Activated naive CD8-positive, alpha-beta T cell treated with anti-CD3 and anti-CD28 coated beads, Interleukin-2, amount 50 U/mL, for 24 hours (primary cell): ENCODE measurements at regions not wholly inside any gene's neighbourhood (a gene's known extent, or its start where the extent isn't known, plus 50 kb on each side); places are given as distances from the start of the nearest gene placed in this dataset.
"Not testable (repeated sequence)": the region's sequence is repeated elsewhere in the genome, so short reads cannot be mapped to it uniquely, and the experiment has no call there.

Source experiments
- ATAC-seq: fragments of 150-1000 bp; cut with Tn5 transposase; one replicate; pipeline ENCODE4 v1.10.0; 2021
- DNase-seq: peaks from one replicate; pipeline ENCODE4 v3.0.0; 2021
- H3K27ac Mint-ChIP-seq: one replicate; pipeline ENCODE4 v1.8.0; 2021; ENCODE audit warnings: mild to moderate bottlenecking, mixed read lengths
- H3K27me3 Mint-ChIP-seq: one replicate; pipeline ENCODE4 v1.8.0; 2021; ENCODE audit warnings: mixed read lengths
- H3K36me3 Mint-ChIP-seq: one replicate; pipeline ENCODE4 v1.8.0; 2021; ENCODE audit warnings: low read depth, mixed read lengths
- H3K4me1 Mint-ChIP-seq: one replicate; pipeline ENCODE4 v1.8.0; 2021; ENCODE audit warnings: mixed read lengths
- H3K4me3 Mint-ChIP-seq: one replicate; pipeline ENCODE4 v1.8.0; 2021; ENCODE audit warnings: mild to moderate bottlenecking, moderate library complexity, mixed read lengths
- H3K9me3 Mint-ChIP-seq: one replicate; pipeline ENCODE4 v1.8.0; 2021; ENCODE audit warnings: mixed read lengths

DNA sequence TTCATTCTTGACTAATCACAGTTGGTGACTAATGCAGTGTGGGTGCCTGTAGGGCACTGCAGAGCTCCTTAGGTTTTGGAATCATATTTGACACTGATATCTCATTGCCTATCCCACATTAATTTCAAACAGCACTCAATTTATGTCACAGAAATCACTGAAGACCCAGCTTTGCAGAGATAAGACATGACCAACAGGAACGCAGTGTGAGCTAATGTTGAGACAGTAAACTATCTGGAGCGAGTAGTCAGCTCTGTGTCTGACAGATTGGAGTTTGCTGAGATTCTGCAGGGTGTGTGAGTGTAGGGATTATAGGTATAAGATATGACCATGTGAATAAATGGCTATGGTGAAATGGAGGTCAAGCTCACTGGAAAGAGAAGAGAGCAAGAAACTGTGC lies 1586.1 kb upstream of the AGA start:
- Mint-ChIP-seq H3K9me3 (peaks cover 24% of the 10 kb centered on the region), H3K4me1 (no peaks in the 10 kb centered on the region), H3K27ac (no peak overlapping the region), H3K4me3 (no peak overlapping the region), H3K36me3 (no peaks in the 10 kb centered on the region), H3K27me3 (no peaks in the 10 kb centered on the region)
- DNase-seq (no peak), ATAC-seq (no peak)

- Mint-ChIP-seq H3K9me3 (peaks cover 24% of the 10 kb centered on the region), H3K4me3 (no peak overlapping the region)
- no peak for DNase-seq
Observed at GRCh38 chr4:179029683-179030082, 1587.4 kb upstream of the AGA start.

GRCh38 chr4:179040259-179040658 lies 1598.0 kb upstream of the AGA start:
- no peaks in the 10 kb centered on the region for H3K4me1 Mint-ChIP-seq
- H3K36me3 Mint-ChIP-seq = no peaks in the 10 kb centered on the region
- H3K4me3 Mint-ChIP-seq = no peak overlapping the region
- no peaks in the 10 kb centered on the region for H3K27me3 Mint-ChIP-seq
- DNase-seq (no peak), ATAC-seq (no peak)
- H3K9me3 Mint-ChIP-seq = no peaks in the 10 kb centered on the region
- no peak overlapping the region for H3K27ac Mint-ChIP-seq

More at GRCh38 chr4:179029683-179030082, 1587.4 kb upstream of the AGA start:
- Mint-ChIP-seq H3K4me1 (no peaks in the 10 kb centered on the region), H3K27me3 (no peaks in the 10 kb centered on the region), H3K36me3 (no peaks in the 10 kb centered on the region), H3K27ac (no peak overlapping the region)
- ATAC-seq = no peak

- H3K27me3 Mint-ChIP-seq = no peaks in the 10 kb centered on the region
Observed at GRCh38 chr4:179048839-179049453, 1606.7 kb upstream of the AGA start.

GRCh38 chr4:179051206-179051605 lies 1609.0 kb upstream of the AGA start:
- Mint-ChIP-seq H3K9me3 (peaks cover 11% of the 10 kb centered on the region), H3K36me3 (no peaks in the 10 kb centered on the region), H3K27ac (no peak overlapping the region), H3K4me1 (no peaks in the 10 kb centered on the region), H3K4me3 (no peak overlapping the region), H3K27me3 (no peaks in the 10 kb centered on the region)
- ATAC-seq (no peak), DNase-seq (no peak)

More at GRCh38 chr4:179048839-179049453, 1606.7 kb upstream of the AGA start:
- Mint-ChIP-seq H3K36me3 (no peaks in the 10 kb centered on the region), H3K4me3 (no peak overlapping the region), H3K4me1 (no peaks in the 10 kb centered on the region), H3K9me3 (peaks cover 13% of the 10 kb centered on the region), H3K27ac (no peak overlapping the region)
- DNase-seq = no peak
- no peak for ATAC-seq

DNA sequence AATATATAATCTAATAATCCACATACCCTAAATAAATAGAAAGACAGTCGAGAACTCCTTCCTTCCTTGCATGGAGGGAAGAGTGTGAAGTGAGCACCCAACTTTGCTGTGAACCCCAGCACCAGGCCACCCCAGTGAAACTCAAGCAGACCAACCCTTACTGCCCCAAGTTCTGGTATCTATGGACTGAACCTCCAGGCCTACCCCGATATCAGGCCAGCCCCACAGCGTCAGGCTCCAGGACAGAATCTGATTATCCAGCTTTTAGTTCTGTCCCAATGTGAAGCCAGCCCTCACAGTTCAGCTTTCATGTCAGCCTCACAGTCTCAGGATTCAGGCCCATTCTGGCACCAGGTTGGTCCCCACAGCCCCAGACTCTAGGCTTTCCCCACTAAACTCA lies 1617.2 kb upstream of the AGA start:
- no peak overlapping the region for H3K27ac Mint-ChIP-seq
- H3K36me3 Mint-ChIP-seq = no peaks in the 10 kb centered on the region
- no peak for DNase-seq
- no peaks in the 10 kb centered on the region for H3K4me1 Mint-ChIP-seq
- no peaks in the 10 kb centered on the region for H3K27me3 Mint-ChIP-seq
- ATAC-seq = no peak
- H3K9me3 Mint-ChIP-seq = peaks cover 3% of the 10 kb centered on the region
- no peak overlapping the region for H3K4me3 Mint-ChIP-seq

DNA sequence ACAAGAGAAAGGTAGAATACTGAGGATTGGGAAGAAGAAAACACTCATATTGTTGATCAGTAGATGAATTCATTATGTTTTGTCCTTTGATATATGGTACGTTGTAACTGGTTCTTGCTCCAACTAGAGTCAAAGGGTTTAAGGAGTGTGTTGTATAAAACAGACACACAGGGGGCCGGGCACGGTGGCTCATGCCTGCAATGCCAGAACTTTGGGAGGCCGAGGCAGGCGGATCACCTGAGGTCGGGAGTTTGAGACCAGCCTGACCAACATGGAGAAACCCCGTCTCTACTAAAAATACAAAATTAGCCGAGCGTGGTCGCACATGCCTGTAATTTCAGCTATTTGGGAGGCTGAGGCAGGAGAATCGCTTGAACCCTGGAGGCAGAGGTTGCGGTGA lies 1624.0 kb upstream of the AGA start:
- not testable (repeated sequence) for H3K4me1 Mint-ChIP-seq

DNA sequence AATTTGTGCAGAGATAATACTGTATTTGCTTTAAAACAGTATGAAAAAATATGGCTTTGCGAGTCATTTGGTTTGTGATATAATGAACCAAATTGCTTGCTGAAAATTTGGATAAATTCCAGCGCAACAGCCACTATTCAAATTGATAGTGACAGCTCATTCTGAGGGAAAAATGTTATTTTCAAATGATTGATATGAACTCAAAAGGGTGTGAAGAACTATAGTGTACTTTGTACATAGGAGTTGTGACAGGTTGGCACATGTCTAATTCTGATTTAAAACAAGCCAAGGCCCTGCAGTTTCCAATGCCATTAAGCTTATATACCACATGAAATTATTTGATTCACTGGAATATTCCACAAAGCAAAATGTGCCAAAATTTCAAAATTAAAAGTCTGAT lies 1628.9 kb upstream of the AGA start:
- Mint-ChIP-seq H3K4me3 (no peak overlapping the region), H3K27ac (no peak overlapping the region), H3K27me3 (no peaks in the 10 kb centered on the region), H3K9me3 (peaks cover 27% of the 10 kb centered on the region), H3K36me3 (no peaks in the 10 kb centered on the region), H3K4me1 (no peaks in the 10 kb centered on the region)
- no peak for ATAC-seq
- no peak for DNase-seq

More for the DNA sequence above, 1624.0 kb upstream of the AGA start:
- not testable (repeated sequence) for H3K27ac Mint-ChIP-seq, ATAC-seq, H3K36me3 Mint-ChIP-seq, DNase-seq, H3K4me3 Mint-ChIP-seq, H3K27me3 Mint-ChIP-seq
- peaks cover 18% of the 10 kb centered on the region for H3K9me3 Mint-ChIP-seq

DNA sequence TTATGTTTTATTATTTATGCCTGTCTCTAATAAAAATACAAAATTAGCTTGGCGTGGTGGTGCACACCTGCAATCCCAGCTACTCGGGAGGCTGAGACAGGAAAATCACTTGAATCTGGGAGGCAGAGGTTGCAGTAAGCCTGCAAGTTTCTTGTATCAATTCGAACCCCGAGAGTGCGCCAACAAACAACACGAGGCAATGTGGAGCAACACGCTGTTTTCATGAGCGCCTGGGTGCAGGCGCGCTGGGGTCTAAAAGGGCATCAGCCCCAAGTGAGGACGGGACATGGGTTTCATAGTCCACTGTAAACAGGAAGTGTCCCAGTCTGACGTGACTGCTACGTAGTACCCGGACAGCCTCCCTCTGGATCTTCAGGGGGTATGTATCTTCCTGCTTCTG lies 1634.6 kb upstream of the AGA start:
- Mint-ChIP-seq H3K27me3 (no peaks in the 10 kb centered on the region), H3K4me1 (no peaks in the 10 kb centered on the region), H3K9me3 (peaks cover 18% of the 10 kb centered on the region), H3K4me3 (no peak overlapping the region), H3K27ac (no peak overlapping the region), H3K36me3 (no peaks in the 10 kb centered on the region)
- DNase-seq (no peak), ATAC-seq (no peak)

- peak; percentile 2 for DNase-seq
Observed at GRCh38 chr4:179095585-179096221, 1653.5 kb upstream of the AGA start.

GRCh38 chr4:179097741-179098140 lies 1655.5 kb upstream of the AGA start:
- Mint-ChIP-seq H3K27ac (no peak overlapping the region), H3K4me3 (no peak overlapping the region)

More at GRCh38 chr4:179095585-179096221, 1653.5 kb upstream of the AGA start:
- no peaks in the 10 kb centered on the region for H3K36me3 Mint-ChIP-seq
- H3K27me3 Mint-ChIP-seq = no peaks in the 10 kb centered on the region
- no peaks in the 10 kb centered on the region for H3K4me1 Mint-ChIP-seq
- ATAC-seq = no peak
- H3K4me3 Mint-ChIP-seq = no peak overlapping the region
- H3K9me3 Mint-ChIP-seq = peaks cover 27% of the 10 kb centered on the region
- H3K27ac Mint-ChIP-seq = no peak overlapping the region

DNA sequence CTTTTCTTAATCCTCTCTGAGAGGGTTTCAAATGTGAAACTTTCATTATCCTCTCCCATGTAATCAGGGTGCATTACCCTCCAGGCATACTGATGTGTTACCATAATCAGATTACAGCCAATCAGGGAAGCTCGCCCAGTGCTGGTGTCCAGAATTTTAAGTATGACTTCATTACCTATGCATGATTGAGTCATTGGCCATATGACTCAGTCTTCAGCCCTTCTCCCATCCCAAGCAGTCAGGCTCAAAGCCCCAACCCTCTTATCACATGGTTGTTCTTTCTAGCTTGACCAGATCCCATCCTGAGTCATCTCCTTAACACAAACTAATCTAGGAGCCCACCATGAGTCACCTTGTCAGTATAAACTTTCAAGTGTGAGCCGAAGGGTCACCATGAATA lies 1668.1 kb upstream of the AGA start:
- ATAC-seq (no peak), DNase-seq (no peak)
- Mint-ChIP-seq H3K27ac (no peak overlapping the region), H3K4me1 (no peaks in the 10 kb centered on the region), H3K9me3 (peaks cover 12% of the 10 kb centered on the region), H3K4me3 (no peak overlapping the region), H3K36me3 (no peaks in the 10 kb centered on the region), H3K27me3 (no peaks in the 10 kb centered on the region)

More at GRCh38 chr4:179097741-179098140, 1655.5 kb upstream of the AGA start:
- ATAC-seq = no peak
- peaks cover 15% of the 10 kb centered on the region for H3K9me3 Mint-ChIP-seq
- no peak for DNase-seq
- H3K36me3 Mint-ChIP-seq = no peaks in the 10 kb centered on the region
- H3K4me1 Mint-ChIP-seq = no peaks in the 10 kb centered on the region
- H3K27me3 Mint-ChIP-seq = no peaks in the 10 kb centered on the region

DNA sequence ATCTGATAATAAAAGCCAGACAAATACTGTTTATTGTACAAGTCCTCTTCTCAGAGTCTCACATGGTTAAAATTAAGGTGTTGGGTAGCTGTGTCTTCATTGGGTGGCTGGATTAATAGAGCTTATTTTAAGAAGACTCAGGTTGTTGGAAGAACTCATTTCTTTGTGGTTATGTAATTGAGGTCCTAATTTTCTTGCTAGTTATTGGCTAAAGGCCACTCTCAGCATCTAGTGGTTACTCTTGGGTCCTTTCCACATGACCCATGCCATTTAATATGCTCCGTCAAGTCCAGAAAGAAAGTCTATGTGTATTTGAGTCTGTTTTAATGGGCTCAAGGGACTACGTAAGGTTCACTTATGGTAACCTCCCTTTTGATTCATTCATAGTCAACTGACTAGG lies 1668.6 kb upstream of the AGA start:
- no peak for ATAC-seq
- no peaks in the 10 kb centered on the region for H3K36me3 Mint-ChIP-seq

GRCh38 chr4:179112441-179113170 lies 1670.4 kb upstream of the AGA start:
- H3K9me3 Mint-ChIP-seq = peaks cover 13% of the 10 kb centered on the region
- no peak overlapping the region for H3K27ac Mint-ChIP-seq
- H3K4me1 Mint-ChIP-seq = no peaks in the 10 kb centered on the region
- no peak for ATAC-seq
- H3K4me3 Mint-ChIP-seq = no peak overlapping the region
- H3K27me3 Mint-ChIP-seq = no peaks in the 10 kb centered on the region
- DNase-seq = no peak
- H3K36me3 Mint-ChIP-seq = no peaks in the 10 kb centered on the region

More for the DNA sequence above, 1668.6 kb upstream of the AGA start:
- DNase-seq = no peak
- Mint-ChIP-seq H3K27me3 (no peaks in the 10 kb centered on the region), H3K27ac (no peak overlapping the region), H3K4me1 (no peaks in the 10 kb centered on the region), H3K4me3 (no peak overlapping the region), H3K9me3 (peaks cover 13% of the 10 kb centered on the region)

DNA sequence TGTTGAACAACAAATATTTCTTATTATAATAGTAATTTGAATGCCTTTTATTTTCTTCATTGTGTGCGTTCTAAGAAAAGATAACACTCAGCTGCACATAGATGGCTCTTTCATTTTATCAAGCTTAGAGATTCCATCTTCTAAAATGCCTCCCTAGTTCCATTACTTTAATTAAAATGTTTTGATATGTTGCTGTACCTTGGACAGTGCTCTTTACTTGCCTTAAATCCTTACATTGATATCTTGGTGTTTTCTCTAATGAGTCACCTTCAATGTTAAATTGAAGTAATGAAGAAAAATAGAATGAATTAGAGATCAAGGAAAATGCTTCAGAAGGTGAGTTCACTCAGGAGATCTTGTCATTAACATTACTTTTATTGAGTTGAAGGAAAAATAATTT lies 1672.4 kb upstream of the AGA start:
- Mint-ChIP-seq H3K4me3 (no peak overlapping the region), H3K9me3 (peaks cover 13% of the 10 kb centered on the region), H3K27me3 (no peaks in the 10 kb centered on the region), H3K36me3 (no peaks in the 10 kb centered on the region), H3K4me1 (no peaks in the 10 kb centered on the region), H3K27ac (no peak overlapping the region)
- ATAC-seq (no peak), DNase-seq (no peak)
